Heart left ventricle (tissue), 13 donors: ENCODE measurements at regions not wholly inside any gene's neighbourhood (a gene's known extent, or its start where the extent isn't known, plus 50 kb on each side); places are given as distances from the start of the nearest gene placed in this dataset.

Source experiments
- POLR2A ChIP-seq, 2 donors: fragments of 450-650 bp; IDR thresholded peaks; one replicate each; pipeline ENCODE4 v1.6.1; 2017; ENCODE audit warnings: antibody characterized with exemption in 2 of 2, mild to moderate bottlenecking in 2 of 2, moderate library complexity in 2 of 2
- TF ChIP-seq, protein P1 (sequence below), 12 donors: fragments of 200-600 bp; sonication (generic) in 4 of 12; IDR thresholded peaks; one replicate each; pipeline versions ENCODE4 v1.5.0 to v1.8.0; 2018 to 2022; ENCODE audit warnings: antibody characterized with exemption in 12 of 12, mild to moderate bottlenecking in 5 of 12
- donor health status: ischemic (EF 13 %, LVEDD 7.1; RV severe dilation, severe dysfunction).
- donor health status: DM: no; HTN: yes; CAD: no.
- donor health status: DM: no; HTN: no; CAD: no.
- donor health status: ischemic (EF 25% LVEDD 6.9; RV normal size, moderate dysfunction).
- donor health status: ischemic (EF 25% LVEDD 5.7; RV mildly dilated, moderate dysfunction).
- donor health status: ischemic (EF 35%, LVEDD 5.7; RV mildly dilated, moderate dysfunction).
- donor health status: nonischemic (EF 11% LVEDD 7.7; RV severe dilation, severe dysfunction).
- donor health status: DM: yes; HTN: yes; CAD: no.
- donor health status: PGD.
- donor health status: ischemic (EF 29% LVEDD 5.4; RV normal size, mild dysfunction).
- donor health status: nonischemic (EF 23%, LVEDD 6.1; RV moderate dilation, normal function).

DNA sequence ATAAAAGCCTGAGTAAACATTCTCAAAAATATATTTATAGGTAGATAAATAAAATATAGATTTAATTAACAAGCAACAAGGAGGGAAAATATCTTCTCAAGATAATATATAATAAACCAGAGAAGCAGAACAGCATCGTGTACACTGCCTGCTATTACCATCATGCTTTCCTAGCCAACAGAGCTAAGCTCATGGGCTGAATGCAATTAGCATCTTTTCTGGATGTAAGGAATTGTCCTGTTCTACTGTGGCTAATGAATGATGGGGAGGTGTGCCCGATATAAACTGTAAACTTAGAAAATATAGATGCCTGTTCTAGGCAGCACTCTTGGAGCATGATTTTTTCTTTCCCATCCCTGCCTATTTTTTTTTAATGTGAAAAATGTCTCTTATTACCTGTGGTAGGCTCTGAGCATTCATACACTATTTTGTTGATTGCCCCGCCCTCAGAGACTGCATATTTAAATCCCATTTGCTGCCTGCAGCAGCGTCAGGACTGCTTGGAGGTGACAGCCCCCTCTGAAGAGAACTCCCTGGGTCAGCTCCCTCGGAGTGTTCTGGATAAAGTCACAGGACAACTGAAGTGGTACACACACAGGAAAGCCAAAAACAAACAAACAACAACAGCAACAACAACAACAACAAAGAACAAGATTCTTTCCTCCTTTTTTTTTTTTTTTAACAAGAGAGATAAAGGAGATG lies 312.3 kb downstream of the SATB1 start:
- TF ChIP-seq, protein P1, sequence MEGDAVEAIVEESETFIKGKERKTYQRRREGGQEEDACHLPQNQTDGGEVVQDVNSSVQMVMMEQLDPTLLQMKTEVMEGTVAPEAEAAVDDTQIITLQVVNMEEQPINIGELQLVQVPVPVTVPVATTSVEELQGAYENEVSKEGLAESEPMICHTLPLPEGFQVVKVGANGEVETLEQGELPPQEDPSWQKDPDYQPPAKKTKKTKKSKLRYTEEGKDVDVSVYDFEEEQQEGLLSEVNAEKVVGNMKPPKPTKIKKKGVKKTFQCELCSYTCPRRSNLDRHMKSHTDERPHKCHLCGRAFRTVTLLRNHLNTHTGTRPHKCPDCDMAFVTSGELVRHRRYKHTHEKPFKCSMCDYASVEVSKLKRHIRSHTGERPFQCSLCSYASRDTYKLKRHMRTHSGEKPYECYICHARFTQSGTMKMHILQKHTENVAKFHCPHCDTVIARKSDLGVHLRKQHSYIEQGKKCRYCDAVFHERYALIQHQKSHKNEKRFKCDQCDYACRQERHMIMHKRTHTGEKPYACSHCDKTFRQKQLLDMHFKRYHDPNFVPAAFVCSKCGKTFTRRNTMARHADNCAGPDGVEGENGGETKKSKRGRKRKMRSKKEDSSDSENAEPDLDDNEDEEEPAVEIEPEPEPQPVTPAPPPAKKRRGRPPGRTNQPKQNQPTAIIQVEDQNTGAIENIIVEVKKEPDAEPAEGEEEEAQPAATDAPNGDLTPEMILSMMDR (IDR thresholded peaks at IDR 0.05), result no peak
- TF ChIP-seq POLR2A (IDR thresholded peaks at IDR 0.05), result no peak
